Smooth muscle cell (in vitro differentiated cells): ENCODE measurements at regions not wholly inside any gene's neighbourhood (a gene's known extent, or its start where the extent isn't known, plus 50 kb on each side); places are given as distances from the start of the nearest gene placed in this dataset.

ENCODE experiments used
- DNase-seq: peaks from one replicate; lab custom pipeline; 2025; ENCODE audit not compliant: unreplicated experiment; lab: John Stamatoyannopoulos, UW
- H2AFZ ChIP-seq: fragments of 200-600 bp; sonication (generic); 2 replicates; pipeline ENCODE4 v1.6.0; 2016; ENCODE audit warnings: antibody characterized with exemption, low read depth, mild to moderate bottlenecking
- H3F3A ChIP-seq: fragments of 200-600 bp; sonication (generic); 2 replicates; pipeline ENCODE4 v1.6.0; 2017; ENCODE audit warnings: antibody characterized with exemption, low read depth
- H3K27ac ChIP-seq: fragments of 200-600 bp; sonication (generic); 2 replicates; pipeline ENCODE4 v1.5.1; 2016; ENCODE audit warnings: low read depth, mild to moderate bottlenecking
- H3K27me3 ChIP-seq: fragments of 200-600 bp; sonication (generic); 2 replicates; pipeline ENCODE4 v1.6.1; 2016; ENCODE audit warnings: low read depth, mild to moderate bottlenecking
- H3K36me3 ChIP-seq: fragments of 200-600 bp; sonication (generic); 2 replicates; pipeline ENCODE4 v1.5.1; 2016; ENCODE audit warnings: low read depth
- H3K4me1 ChIP-seq: fragments of 200-600 bp; sonication (generic); 2 replicates; pipeline ENCODE4 v1.5.1; 2016; ENCODE audit warnings: low read depth
- H3K4me2 ChIP-seq: fragments of 200-600 bp; sonication (generic); 2 replicates; pipeline ENCODE4 v1.6.0; 2016; ENCODE audit warnings: mild to moderate bottlenecking
- H3K4me3 ChIP-seq: fragments of 200-600 bp; sonication (generic); 2 replicates; pipeline ENCODE4 v1.5.1; 2016; ENCODE audit warnings: mild to moderate bottlenecking
- H3K79me2 ChIP-seq: fragments of 200-600 bp; sonication (generic); 2 replicates; pipeline ENCODE4 v1.6.0; 2016; ENCODE audit warnings: low read depth, mild to moderate bottlenecking
- H3K9ac ChIP-seq: fragments of 200-600 bp; sonication (generic); 2 replicates; pipeline ENCODE4 v1.6.0; 2016; ENCODE audit warnings: low read depth
- H3K9me3 ChIP-seq: fragments of 200-600 bp; sonication (generic); replicated peaks from 2 replicates; pipeline ENCODE4 v1.5.1; 2016; ENCODE audit warnings: low read depth
- H4K20me1 ChIP-seq: fragments of 200-600 bp; sonication (generic); 2 replicates; pipeline ENCODE4 v1.6.0; 2016; ENCODE audit warnings: low read depth
- CTCF ChIP-seq: fragments of 200-600 bp; sonication (generic); IDR thresholded peaks from 2 replicates; pipeline ENCODE4 v1.5.1; 2017; ENCODE audit warnings: borderline replicate concordance, mild to moderate bottlenecking, antibody characterized with exemption; ENCODE audit not compliant: insufficient read depth, poor library complexity, severe bottlenecking
- WGBS: methylation state at CpG from one replicate; pipeline ENCODE4 v1.1.7; 2016; ENCODE audit warnings: low lambda C conversion rate; 5-methylcytosine and 5-hydroxymethylcytosine counted together

GRCh38 chr16:85471469-85472431, 141.4 kb upstream of the GSE1 start:
- H3K9me3 ChIP-seq: no peaks in the 10 kb centered on the region
- no peak for DNase-seq
- no peaks in the 10 kb centered on the region for H3K79me2 ChIP-seq
- peaks cover 26% of the 10 kb centered on the region for H3F3A ChIP-seq
- no peak for TF ChIP-seq CTCF
- no peaks in the 10 kb centered on the region for H3K27me3 ChIP-seq
- peaks cover 30% of the 10 kb centered on the region for H3K4me1 ChIP-seq
- no peak overlapping the region for H3K27ac ChIP-seq
- no peak overlapping the region for H2AFZ ChIP-seq
- WGBS: 65% methylated on average over 15 of the region's 15 CpGs
- H3K4me2 ChIP-seq: peak overlapping the region; percentile 40
- H3K4me3 ChIP-seq: no peak overlapping the region
- H4K20me1 ChIP-seq: peaks cover 94% of the 10 kb centered on the region
- H3K36me3 ChIP-seq: no peaks in the 10 kb centered on the region
- no peak overlapping the region for H3K9ac ChIP-seq

GRCh38 chr16:85472514-85472913, 140.6 kb upstream of the GSE1 start:
- 43% methylated on average over 9 of the region's 9 CpGs for WGBS
- Histone ChIP-seq H4K20me1 (peaks cover 87% of the 10 kb centered on the region), H2AFZ (no peak overlapping the region), H3K9me3 (no peaks in the 10 kb centered on the region), H3K27ac (no peak overlapping the region), H3F3A (peaks cover 26% of the 10 kb centered on the region), H3K4me3 (no peak overlapping the region), H3K4me2 (peak overlapping the region; percentile 40), H3K79me2 (no peaks in the 10 kb centered on the region), H3K9ac (no peak overlapping the region), H3K4me1 (peaks cover 30% of the 10 kb centered on the region), H3K36me3 (no peaks in the 10 kb centered on the region), H3K27me3 (no peaks in the 10 kb centered on the region)
- DNase-seq: no peak
- TF ChIP-seq CTCF: no peak

DNA sequence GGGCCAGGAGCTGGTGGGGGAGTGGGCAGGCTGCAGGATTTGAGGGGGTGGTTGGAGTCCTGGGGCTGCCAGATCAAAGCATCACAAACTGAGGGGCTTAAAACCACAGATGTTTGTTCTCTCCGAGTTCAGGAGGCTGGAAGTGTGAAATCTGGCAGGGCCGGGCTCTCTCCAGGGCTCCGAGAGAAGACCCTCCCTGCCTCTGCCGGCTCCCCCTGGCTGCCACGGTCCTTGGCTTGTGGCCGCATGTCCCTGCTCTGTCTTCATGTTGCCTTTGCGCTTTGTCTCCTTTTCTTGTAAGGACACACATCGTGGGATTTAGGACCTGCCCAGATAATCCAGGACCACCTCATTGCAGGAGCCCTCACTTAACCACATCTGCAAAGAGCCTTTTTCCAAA, 139.8 kb upstream of the GSE1 start:
- Histone ChIP-seq H4K20me1 (peaks cover 81% of the 10 kb centered on the region), H3K4me2 (peak overlapping the region; percentile 4), H3K36me3 (no peaks in the 10 kb centered on the region), H3K27me3 (no peaks in the 10 kb centered on the region), H3K4me1 (peaks cover 30% of the 10 kb centered on the region), H3K4me3 (no peak overlapping the region), H2AFZ (no peak overlapping the region), H3K9ac (no peak overlapping the region), H3K27ac (no peak overlapping the region), H3K79me2 (no peaks in the 10 kb centered on the region), H3F3A (peaks cover 26% of the 10 kb centered on the region), H3K9me3 (no peaks in the 10 kb centered on the region)
- 60% methylated on average over 8 of the region's 8 CpGs for WGBS
- no peak for DNase-seq
- no peak for TF ChIP-seq CTCF
